Gastroesophageal sphincter (tissue), 3 donors: ENCODE measurements at regions not wholly inside any gene's neighbourhood (a gene's known extent, or its start where the extent isn't known, plus 50 kb on each side); places are given as distances from the start of the nearest gene placed in this dataset.

ENCODE experiments used
- EP300 ChIP-seq: sonication (generic); formaldehyde crosslinking; IDR thresholded peaks from one replicate; pipeline ENCODE4 v1.6.1; 2017; ENCODE audit warnings: antibody characterized with exemption, mild to moderate bottlenecking
- POLR2A ChIP-seq, 2 donors: fragments of 450-650 bp; IDR thresholded peaks; one replicate each; pipeline ENCODE4 v1.6.1; 2017; ENCODE audit warnings: antibody characterized with exemption in 2 of 2, mild to moderate bottlenecking in 2 of 2, moderate library complexity in 1 of 2
- POLR2AphosphoS5 ChIP-seq: sonication (generic); formaldehyde crosslinking; IDR thresholded peaks from one replicate; pipeline ENCODE4 v1.6.1; 2017; ENCODE audit warnings: antibody characterized with exemption
- TF ChIP-seq, protein P1 (sequence below), 4 experiments: fragments of 200-600 bp in 2 of 4; fragments of 450-650 bp in 2 of 4; sonication (generic) in 1 of 4; IDR thresholded peaks; one replicate each; pipeline ENCODE4 v1.5.1; 2017 to 2019; ENCODE audit warnings: antibody characterized with exemption in 4 of 4, mild to moderate bottlenecking in 2 of 4, moderate library complexity in 2 of 4

DNA sequence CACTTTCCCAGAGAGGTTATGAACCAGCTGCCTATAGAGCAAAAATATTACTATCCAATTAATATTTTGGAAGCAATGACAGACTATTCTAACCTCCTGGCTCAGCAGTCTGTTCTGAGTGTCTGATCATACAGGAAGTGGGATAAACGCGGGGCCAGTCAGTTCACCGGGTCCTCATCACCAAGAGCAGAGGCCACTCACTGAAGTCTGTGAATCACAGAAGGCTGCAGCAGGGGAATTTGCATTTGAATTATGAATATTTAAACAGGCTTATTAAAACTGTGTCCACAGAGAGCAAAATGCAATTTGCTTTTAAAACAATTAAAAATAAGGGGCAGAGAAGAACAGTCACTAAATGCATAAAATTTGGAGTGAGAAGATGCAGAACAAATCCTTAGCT is 305.2 kb downstream of the MCTP2 start:
- TF ChIP-seq, protein P1, sequence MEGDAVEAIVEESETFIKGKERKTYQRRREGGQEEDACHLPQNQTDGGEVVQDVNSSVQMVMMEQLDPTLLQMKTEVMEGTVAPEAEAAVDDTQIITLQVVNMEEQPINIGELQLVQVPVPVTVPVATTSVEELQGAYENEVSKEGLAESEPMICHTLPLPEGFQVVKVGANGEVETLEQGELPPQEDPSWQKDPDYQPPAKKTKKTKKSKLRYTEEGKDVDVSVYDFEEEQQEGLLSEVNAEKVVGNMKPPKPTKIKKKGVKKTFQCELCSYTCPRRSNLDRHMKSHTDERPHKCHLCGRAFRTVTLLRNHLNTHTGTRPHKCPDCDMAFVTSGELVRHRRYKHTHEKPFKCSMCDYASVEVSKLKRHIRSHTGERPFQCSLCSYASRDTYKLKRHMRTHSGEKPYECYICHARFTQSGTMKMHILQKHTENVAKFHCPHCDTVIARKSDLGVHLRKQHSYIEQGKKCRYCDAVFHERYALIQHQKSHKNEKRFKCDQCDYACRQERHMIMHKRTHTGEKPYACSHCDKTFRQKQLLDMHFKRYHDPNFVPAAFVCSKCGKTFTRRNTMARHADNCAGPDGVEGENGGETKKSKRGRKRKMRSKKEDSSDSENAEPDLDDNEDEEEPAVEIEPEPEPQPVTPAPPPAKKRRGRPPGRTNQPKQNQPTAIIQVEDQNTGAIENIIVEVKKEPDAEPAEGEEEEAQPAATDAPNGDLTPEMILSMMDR (IDR thresholded peaks at IDR 0.05): no peak
- TF ChIP-seq POLR2AphosphoS5 (no peak), EP300 (no peak), POLR2A (IDR thresholded peaks at IDR 0.05) (no peak)
